ENCODE measurements at regions not wholly inside any gene's neighbourhood (a gene's known extent, or its start where the extent isn't known, plus 50 kb on each side); places are given as distances from the start of the nearest gene placed in this dataset.

GRCh38 chr13:53398051-53398450, 369.4 kb downstream of the OLFM4 start:
- Histone ChIP-seq H3K4me2 (ENCODE audit: insufficient read depth in 1 of 2, low read depth in 2 of 2, low read length in 2 of 2) (no peak overlapping the region), H2BK120ac (replicated peaks; ENCODE audit: low read depth, low read length) (no peak overlapping the region), H3K36me3 (ENCODE audit: control insufficient read depth in 2 of 4, insufficient read depth in 4 of 4, low read length in 3 of 4) (no peaks in the 10 kb centered on the region), H3K18ac (ENCODE audit: extremely low read depth, low read length) (no peak overlapping the region), H3K9me3 (ENCODE audit: insufficient read depth in 2 of 2, low read depth in 1 of 2, low read length in 1 of 2) (no peaks in the 10 kb centered on the region), H3K27ac (ENCODE audit: low read depth, low read length) (no peak overlapping the region), H2AK5ac (ENCODE audit: low read depth, low read length) (no peak overlapping the region), H3K14ac (ENCODE audit: insufficient read length) (no peak overlapping the region), H2BK15ac (ENCODE audit: low read length) (no peak overlapping the region), H2BK12ac (ENCODE audit: low read depth, low read length) (no peak overlapping the region), H3K27me3 (replicated peaks in 1 of 4; ENCODE audit: control insufficient read depth in 3 of 4, extremely low read depth in 1 of 4, insufficient read depth in 3 of 4, low read length in 3 of 4) (no peaks in the 10 kb centered on the region), H3K23ac (ENCODE audit: insufficient read length) (no peak overlapping the region), H3K79me2 (ENCODE audit: control insufficient read depth in 1 of 2, insufficient read depth in 2 of 2, low read length in 2 of 2) (no peaks in the 10 kb centered on the region), H4K20me1 (replicated peaks in 1 of 2; ENCODE audit: control insufficient read depth in 1 of 2, insufficient read depth in 2 of 2, low read length in 2 of 2) (no peaks in the 10 kb centered on the region), H3K4ac (replicated peaks; ENCODE audit: insufficient read length, low read depth, low read length) (no peak overlapping the region), H2BK5ac (ENCODE audit: low read depth, low read length) (no peak overlapping the region), H3K9ac (replicated peaks in 1 of 4; ENCODE audit: extremely low read depth in 1 of 4, low read depth in 3 of 4, low read length in 3 of 4) (no peak overlapping the region), H3K79me1 (ENCODE audit: low read depth, low read length) (no peaks in the 10 kb centered on the region), H3K56ac (replicated peaks; ENCODE audit: insufficient read length, low read depth, low read length) (no peak overlapping the region), H2AFZ (ENCODE audit: low read length) (no peak overlapping the region), H4K5ac (ENCODE audit: insufficient read length, low read depth, low read length) (no peak overlapping the region), H3K4me3 (ENCODE audit: extremely low read depth in 1 of 4, insufficient read depth in 2 of 4, low read depth in 3 of 4, low read length in 4 of 4) (no peak overlapping the region), H4K91ac (replicated peaks; ENCODE audit: insufficient read length, low read length) (no peak overlapping the region), H2BK20ac (ENCODE audit: low read length) (no peak overlapping the region), H4K8ac (ENCODE audit: extremely low read depth, insufficient read depth, low read length) (no peak overlapping the region), H3K23me2 (ENCODE audit: low read depth, low read length) (no peaks in the 10 kb centered on the region), H3K4me1 (replicated peaks in 1 of 4; ENCODE audit: control insufficient read depth in 3 of 4, insufficient read depth in 4 of 4, low read length in 3 of 4) (no peaks in the 10 kb centered on the region)
- FAIRE-seq, result no peak
- DNase-seq (ENCODE audit: low read depth in 1 of 2, low spot score in 2 of 2), result no peak
- CTCF ChIA-PET (ENCODE audit: partially characterized antibody), result interaction anchor here (1.6 to 2.5 kb wide), 2 partner anchors 13 to 149 kb away, joined by 5 to 9 read pairs; no protein-coding TSS in a partner anchor
- POLR2A ChIA-PET (ENCODE audit: partially characterized antibody), result no interaction called here
- no peak for TF ChIP-seq JUND (IDR thresholded peaks at IDR 0.05; ENCODE audit: low read length)
- TF ChIP-seq POLR2AphosphoS5 (IDR thresholded peaks at IDR 0.05; ENCODE audit: low read depth, low read length), result no peak
- no peak for TF ChIP-seq SAP30 (IDR thresholded peaks at IDR 0.05; ENCODE audit: insufficient read depth, insufficient replicate concordance, low read length)
- TF ChIP-seq CEBPB (IDR thresholded peaks at IDR 0.05; ENCODE audit: low read depth, low read length), result no peak
- TF ChIP-seq BCL11A (IDR thresholded peaks at IDR 0.05; ENCODE audit: low read depth in 2 of 2, low read length in 2 of 2), result no peak
- TF ChIP-seq NRF1 (IDR thresholded peaks at IDR 0.05; ENCODE audit: low read depth, low read length), result no peak
- no peak for TF ChIP-seq GABPA (IDR thresholded peaks at IDR 0.05; ENCODE audit: borderline replicate concordance, insufficient read depth, low read length)
- no peak for TF ChIP-seq CBX8 (IDR thresholded peaks at IDR 0.05; ENCODE audit: borderline replicate concordance, low read depth, low read length)
- TF ChIP-seq SP1 (IDR thresholded peaks at IDR 0.05; ENCODE audit: low read depth, low read length), result no peak
- no peak for TF ChIP-seq PHF8 (conservative IDR thresholded peaks at IDR 0.05; ENCODE audit: low read depth, low read length)
- TF ChIP-seq NANOG (IDR thresholded peaks at IDR 0.05; ENCODE audit: insufficient read depth, low read depth, low read length, poor library complexity, severe bottlenecking), result no peak
- WGBS, 2 experiments (ENCODE audit: extremely low coverage in 1 of 2, insufficient coverage in 1 of 2, insufficient read length in 1 of 2, insufficient replicate concordance in 2 of 2, low coverage in 1 of 2, low lambda C conversion rate in 2 of 2, missing lambda C conversion rate in 1 of 2), result 93% methylated on average over 2 of the region's 2 CpGs; no CpG with 5 or more reads in 1 of the 2 experiments
